Fibroblast of mammary gland (primary cell): ENCODE measurements at regions not wholly inside any gene's neighbourhood (a gene's known extent, or its start where the extent isn't known, plus 50 kb on each side); places are given as distances from the start of the nearest gene placed in this dataset.

Experiments
- DNase-seq: peaks from one replicate; pipeline ENCODE4 v3.0.0-alpha.2; 2010; ENCODE audit warnings: low read depth
- H3K4me3 ChIP-seq: 2 replicates; pipeline ENCODE4 v1.5.1; 2011; ENCODE audit warnings: low read depth, mild to moderate bottlenecking, low read length, moderate library complexity; ENCODE audit not compliant: control insufficient read depth
- TF ChIP-seq, protein P1 (sequence below): conservative IDR thresholded peaks from 2 replicates; pipeline ENCODE4 v1.5.1; 2011; ENCODE audit warnings: low read depth, low read length, inconsistent platforms; ENCODE audit not compliant: control insufficient read depth, insufficient read depth

DNA sequence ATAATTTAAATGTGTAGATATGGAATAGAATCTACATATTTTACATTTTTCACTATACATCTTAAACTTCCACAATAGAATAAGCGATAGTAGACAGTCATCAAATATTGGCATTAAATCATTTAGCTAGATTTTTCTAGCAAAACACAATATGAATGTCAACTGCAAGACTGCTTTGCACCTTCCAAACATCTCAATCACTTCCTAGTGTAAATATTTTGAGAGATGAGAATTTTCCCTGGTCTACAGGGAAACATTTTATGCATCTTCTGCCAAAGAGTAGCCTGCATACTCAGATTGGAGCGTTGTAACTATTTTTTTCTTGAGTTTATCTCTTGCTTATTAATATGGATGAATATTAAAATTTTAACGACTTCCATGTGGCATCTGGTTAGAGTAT lies 897.4 kb downstream of the CENPC start:
- DNase-seq: no peak
- TF ChIP-seq, protein P1, sequence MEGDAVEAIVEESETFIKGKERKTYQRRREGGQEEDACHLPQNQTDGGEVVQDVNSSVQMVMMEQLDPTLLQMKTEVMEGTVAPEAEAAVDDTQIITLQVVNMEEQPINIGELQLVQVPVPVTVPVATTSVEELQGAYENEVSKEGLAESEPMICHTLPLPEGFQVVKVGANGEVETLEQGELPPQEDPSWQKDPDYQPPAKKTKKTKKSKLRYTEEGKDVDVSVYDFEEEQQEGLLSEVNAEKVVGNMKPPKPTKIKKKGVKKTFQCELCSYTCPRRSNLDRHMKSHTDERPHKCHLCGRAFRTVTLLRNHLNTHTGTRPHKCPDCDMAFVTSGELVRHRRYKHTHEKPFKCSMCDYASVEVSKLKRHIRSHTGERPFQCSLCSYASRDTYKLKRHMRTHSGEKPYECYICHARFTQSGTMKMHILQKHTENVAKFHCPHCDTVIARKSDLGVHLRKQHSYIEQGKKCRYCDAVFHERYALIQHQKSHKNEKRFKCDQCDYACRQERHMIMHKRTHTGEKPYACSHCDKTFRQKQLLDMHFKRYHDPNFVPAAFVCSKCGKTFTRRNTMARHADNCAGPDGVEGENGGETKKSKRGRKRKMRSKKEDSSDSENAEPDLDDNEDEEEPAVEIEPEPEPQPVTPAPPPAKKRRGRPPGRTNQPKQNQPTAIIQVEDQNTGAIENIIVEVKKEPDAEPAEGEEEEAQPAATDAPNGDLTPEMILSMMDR: no peak
- H3K4me3 ChIP-seq: no peak overlapping the region

DNA sequence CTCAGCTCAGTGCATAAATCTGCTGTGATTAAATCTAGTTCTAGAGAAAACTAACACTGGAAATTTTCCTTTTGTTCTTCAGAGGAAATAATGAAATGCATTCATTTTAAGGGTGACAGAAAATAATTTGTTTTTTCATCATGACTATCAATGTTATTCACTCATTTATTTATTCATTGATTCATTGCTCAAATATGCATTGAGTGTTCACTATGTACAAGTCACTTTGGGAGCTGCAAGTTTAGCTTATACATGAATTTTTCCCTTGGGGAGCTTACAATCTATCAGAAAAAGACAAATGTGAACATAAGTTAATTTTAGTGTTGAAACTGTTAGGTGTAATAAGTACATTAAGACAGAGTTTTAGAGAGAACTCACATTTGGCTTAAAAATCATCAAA lies 897.8 kb downstream of the CENPC start:
- DNase-seq: no peak
- TF ChIP-seq, protein P1: no peak
- H3K4me3 ChIP-seq: no peak overlapping the region

DNA sequence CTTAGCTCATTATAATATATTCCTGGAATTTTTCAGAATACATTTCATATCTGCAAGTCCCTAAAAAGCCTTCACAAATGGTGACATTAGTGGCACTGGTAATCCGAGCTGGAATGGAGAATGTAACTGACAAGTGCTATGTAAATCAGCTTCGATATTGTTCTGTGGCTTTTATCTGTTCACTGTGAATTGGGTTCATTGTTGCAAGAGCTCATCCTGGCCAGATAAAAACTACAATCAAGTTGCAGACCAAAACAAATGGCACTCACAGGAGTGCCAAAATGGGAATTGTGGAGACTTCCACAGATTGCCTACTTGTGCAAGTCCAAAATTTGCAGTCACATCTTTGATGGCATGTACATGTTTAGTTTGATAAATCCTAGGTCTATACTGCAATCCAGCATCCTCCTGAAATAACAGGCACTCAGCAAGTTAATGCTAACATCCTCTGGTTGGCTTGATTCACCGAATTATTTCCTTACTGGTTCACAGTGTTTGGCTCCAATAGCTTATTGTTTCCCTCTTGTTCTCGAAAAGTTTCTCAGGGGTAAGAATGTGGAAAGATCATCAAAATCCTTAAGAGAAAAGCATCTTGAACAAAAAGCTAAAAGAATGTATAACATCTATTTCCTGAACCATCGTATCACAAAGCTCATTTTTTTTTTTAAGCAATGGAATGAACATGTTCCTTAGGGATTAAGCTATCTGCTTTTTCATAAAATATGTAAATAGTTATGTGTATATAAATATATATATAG lies 904.9 kb downstream of the CENPC start:
- DNase-seq: no peak
- TF ChIP-seq, protein P1: no peak

DNA sequence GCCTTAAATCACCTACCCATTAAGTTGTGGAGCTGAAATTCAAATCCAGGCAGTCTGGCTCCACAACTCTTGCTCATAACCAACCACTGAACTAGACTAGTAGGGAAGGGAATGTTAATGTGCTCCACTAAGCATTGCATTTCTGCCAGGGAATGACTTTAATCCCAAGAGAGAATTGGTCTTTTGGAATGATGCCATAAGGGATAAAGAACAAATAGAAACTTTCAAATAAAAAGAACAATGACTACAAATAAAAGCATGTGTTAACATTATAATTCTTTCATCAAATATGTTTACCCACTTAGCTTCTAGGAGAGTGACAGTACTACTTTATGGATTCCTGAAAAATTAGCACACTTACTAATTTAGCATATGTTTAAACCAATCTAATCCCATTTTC lies 905.9 kb downstream of the CENPC start:
- no peak overlapping the region for H3K4me3 ChIP-seq
- TF ChIP-seq, protein P1: no peak
- DNase-seq: peak; percentile 1

More for the DNA sequence above, 904.9 kb downstream of the CENPC start:
- H3K4me3 ChIP-seq: no peak overlapping the region

DNA sequence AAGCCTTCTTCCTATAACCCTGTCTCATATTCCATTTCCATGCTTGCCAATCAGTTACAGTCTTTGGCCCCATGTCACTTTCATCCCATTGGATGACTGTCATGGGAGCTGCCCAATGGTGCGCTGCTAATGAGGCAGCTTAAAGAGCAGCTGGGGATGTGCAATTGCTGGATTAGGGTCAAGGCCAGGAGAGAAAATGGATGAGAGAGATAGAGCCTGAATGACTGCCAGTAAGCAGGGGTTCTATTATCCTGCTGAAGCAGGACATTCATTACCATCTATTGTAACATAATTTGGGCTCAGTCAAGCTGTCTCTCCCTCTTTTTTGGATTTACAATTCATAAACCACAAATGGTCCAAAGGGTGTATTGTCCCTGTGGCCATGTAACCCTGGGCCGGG lies 909.0 kb downstream of the CENPC start:
- TF ChIP-seq, protein P1: no peak
- DNase-seq: no peak
- H3K4me3 ChIP-seq: no peak overlapping the region

DNA sequence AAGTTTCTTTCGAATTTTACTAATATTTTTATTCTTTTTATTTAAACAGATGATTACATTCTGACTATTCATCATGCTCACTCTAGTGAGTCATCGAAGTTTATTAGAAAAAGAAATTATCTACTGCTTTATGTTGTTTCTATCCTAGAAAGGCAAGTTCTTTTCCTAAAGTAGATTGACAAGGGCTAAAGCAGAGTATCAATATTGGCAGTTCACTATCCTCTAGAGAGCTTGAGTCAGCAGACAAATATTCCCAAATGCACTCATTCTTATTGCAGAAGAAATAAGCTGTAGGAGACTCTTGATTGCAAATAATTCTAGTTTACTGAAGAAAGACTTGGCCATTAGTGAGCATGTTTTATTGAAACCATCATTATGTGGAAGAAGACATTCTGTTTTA lies 911.8 kb downstream of the CENPC start:
- no peak overlapping the region for H3K4me3 ChIP-seq
- TF ChIP-seq, protein P1: no peak
- no peak for DNase-seq

DNA sequence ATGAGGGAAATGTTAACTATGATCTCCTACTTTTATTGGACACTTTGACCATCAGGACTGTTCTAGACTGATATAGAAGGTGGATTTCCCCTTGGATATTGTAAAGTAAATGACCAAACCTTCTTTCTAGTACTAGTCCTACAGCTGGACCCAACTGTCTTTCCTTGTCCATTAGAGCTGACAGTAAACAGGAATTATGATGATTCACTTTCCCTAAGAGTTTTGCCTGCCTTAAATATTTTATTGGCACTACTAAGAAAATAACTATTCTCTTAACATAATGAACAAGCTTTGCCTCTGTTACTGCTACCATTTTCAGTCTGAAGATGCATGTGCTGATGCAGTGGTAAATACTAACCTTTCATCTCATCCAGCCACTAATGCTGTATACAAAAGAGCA lies 915.4 kb downstream of the CENPC start:
- DNase-seq: no peak
- TF ChIP-seq, protein P1: no peak
- H3K4me3 ChIP-seq: no peak overlapping the region
